GM18907 (cell line): ENCODE measurements at regions not wholly inside any gene's neighbourhood (a gene's known extent, or its start where the extent isn't known, plus 50 kb on each side); places are given as distances from the start of the nearest gene placed in this dataset.
"Not testable (repeated sequence)": the region's sequence is repeated elsewhere in the genome, so short reads cannot be mapped to it uniquely, and the experiment has no call there.

Experiments
- ATAC-seq: cut with Tn5 transposase; IDR thresholded peaks from one replicate; pipeline ENCODE4 v1.9.1; 2021; ENCODE audit warnings: mild to moderate bottlenecking, moderate library complexity; ENCODE audit not compliant: unreplicated experiment

GRCh38 chr5:162762119-162762518 lies 675.3 kb upstream of the CCNG1 start:
- ATAC-seq, result no peak

GRCh38 chr5:162769019-162769418 lies 668.4 kb upstream of the CCNG1 start:
- ATAC-seq, result no peak

- no peak for ATAC-seq
Observed at GRCh38 chr5:162785673-162786072, 651.7 kb upstream of the CCNG1 start.

GRCh38 chr5:162786234-162786633 lies 651.2 kb upstream of the CCNG1 start:
- no peak for ATAC-seq

- no peak for ATAC-seq
Observed at GRCh38 chr5:162796507-162796906, 640.9 kb upstream of the CCNG1 start.

- no peak for ATAC-seq
Observed at GRCh38 chr5:162800301-162800700, 637.1 kb upstream of the CCNG1 start.

GRCh38 chr5:162801235-162801634 lies 636.2 kb upstream of the CCNG1 start:
- ATAC-seq, result no peak

- no peak for ATAC-seq
Observed at GRCh38 chr5:162806195-162806594, 631.2 kb upstream of the CCNG1 start.

- ATAC-seq, result no peak
Observed at GRCh38 chr5:162811071-162811470, 626.3 kb upstream of the CCNG1 start.

GRCh38 chr5:162816816-162817215 lies 620.6 kb upstream of the CCNG1 start:
- ATAC-seq, result no peak

- ATAC-seq, result no peak
Observed at GRCh38 chr5:162817364-162817763, 620.0 kb upstream of the CCNG1 start.

GRCh38 chr5:162821664-162822063 lies 615.7 kb upstream of the CCNG1 start:
- ATAC-seq, result not testable (repeated sequence)

GRCh38 chr5:162824360-162824759 lies 613.0 kb upstream of the CCNG1 start:
- ATAC-seq, result peak; percentile 83

- no peak for ATAC-seq
Observed at GRCh38 chr5:162837155-162837554, 600.2 kb upstream of the CCNG1 start.

GRCh38 chr5:162842727-162843126 lies 594.7 kb upstream of the CCNG1 start:
- no peak for ATAC-seq

GRCh38 chr5:162852134-162852533 lies 585.3 kb upstream of the CCNG1 start:
- no peak for ATAC-seq

- ATAC-seq, result no peak
Observed at GRCh38 chr5:162858770-162859169, 578.6 kb upstream of the CCNG1 start.

GRCh38 chr5:162870966-162871365 lies 566.4 kb upstream of the CCNG1 start:
- no peak for ATAC-seq

- ATAC-seq, result no peak
Observed at GRCh38 chr5:162882629-162883028, 554.8 kb upstream of the CCNG1 start.

GRCh38 chr5:162886717-162887116 lies 550.7 kb upstream of the CCNG1 start:
- ATAC-seq, result no peak

GRCh38 chr5:162888268-162888667 lies 549.1 kb upstream of the CCNG1 start:
- ATAC-seq, result no peak

- no peak for ATAC-seq
Observed at GRCh38 chr5:162911873-162912272, 525.5 kb upstream of the CCNG1 start.

GRCh38 chr5:162916368-162916767 lies 521.0 kb upstream of the CCNG1 start:
- no peak for ATAC-seq

GRCh38 chr5:162929104-162929503 lies 508.3 kb upstream of the CCNG1 start:
- no peak for ATAC-seq
